SJCRH30 (cell line): ENCODE measurements at regions not wholly inside any gene's neighbourhood (a gene's known extent, or its start where the extent isn't known, plus 50 kb on each side); places are given as distances from the start of the nearest gene placed in this dataset.
A peak's percentile ranks its signal among the peaks of the same experiment; 100 is the strongest.
"Not testable (repeated sequence)": the region's sequence is repeated elsewhere in the genome, so short reads cannot be mapped to it uniquely, and the experiment has no call there.

Experiments
- DNase-seq, 2 experiments: peaks; one replicate each; pipeline ENCODE4 v3.0.0-alpha.2; 2015 to 2020
- H3K27ac ChIP-seq: fragments of 250-450 bp; sonication (Bioruptor Pico); 2 replicates; pipeline ENCODE4 v1.5.1; 2020; ENCODE audit warnings: mild to moderate bottlenecking, moderate library complexity
- H3K27me3 ChIP-seq: fragments of 250-450 bp; sonication (Bioruptor Pico); 2 replicates; pipeline ENCODE4 v1.5.1; 2020; ENCODE audit warnings: mild to moderate bottlenecking, moderate library complexity
- H3K36me3 ChIP-seq: fragments of 250-450 bp; sonication (Bioruptor Pico); 2 replicates; pipeline ENCODE4 v1.5.1; 2020; ENCODE audit warnings: mild to moderate bottlenecking, moderate library complexity
- H3K4me1 ChIP-seq: fragments of 250-450 bp; sonication (Bioruptor Pico); 2 replicates; pipeline ENCODE4 v1.5.1; 2020; ENCODE audit warnings: mild to moderate bottlenecking, moderate library complexity
- H3K4me3 ChIP-seq: fragments of 250-450 bp; sonication (Bioruptor Pico); 2 replicates; pipeline ENCODE4 v1.5.1; 2020; ENCODE audit warnings: mild to moderate bottlenecking, moderate library complexity
- H3K9me3 ChIP-seq: fragments of 250-450 bp; sonication (Bioruptor Pico); replicated peaks from 2 replicates; pipeline ENCODE4 v1.5.1; 2020; ENCODE audit warnings: mild to moderate bottlenecking, moderate library complexity

GRCh38 chr9:13941714-13942113 is 372.2 kb downstream of the NFIB start:
- H3K4me1 ChIP-seq = no peaks in the 10 kb centered on the region
- H3K36me3 ChIP-seq = no peaks in the 10 kb centered on the region
- H3K9me3 ChIP-seq = no peaks in the 10 kb centered on the region
- H3K4me3 ChIP-seq = no peak overlapping the region
- no peak overlapping the region for H3K27ac ChIP-seq
- DNase-seq = no peak
- no peaks in the 10 kb centered on the region for H3K27me3 ChIP-seq

GRCh38 chr9:13939701-13940490 is 374.0 kb downstream of the NFIB start:
- no peaks in the 10 kb centered on the region for H3K36me3 ChIP-seq
- H3K4me3 ChIP-seq = no peak overlapping the region
- no peak for DNase-seq
- H3K27ac ChIP-seq = no peak overlapping the region
- H3K4me1 ChIP-seq = no peaks in the 10 kb centered on the region
- no peaks in the 10 kb centered on the region for H3K27me3 ChIP-seq
- no peaks in the 10 kb centered on the region for H3K9me3 ChIP-seq

- DNase-seq = no peak
- Histone ChIP-seq H3K4me3 (no peak overlapping the region), H3K36me3 (no peaks in the 10 kb centered on the region), H3K9me3 (no peaks in the 10 kb centered on the region), H3K27ac (no peak overlapping the region), H3K27me3 (no peaks in the 10 kb centered on the region), H3K4me1 (no peaks in the 10 kb centered on the region)
Observed at GRCh38 chr9:13939134-13939533, 374.8 kb downstream of the NFIB start.

- no peaks in the 10 kb centered on the region for H3K36me3 ChIP-seq
Observed at GRCh38 chr9:13934416-13934815, 379.5 kb downstream of the NFIB start.

GRCh38 chr9:13933268-13933656 is 380.7 kb downstream of the NFIB start:
- no peaks in the 10 kb centered on the region for H3K9me3 ChIP-seq
- no peak for DNase-seq
- H3K27ac ChIP-seq = no peak overlapping the region
- H3K4me1 ChIP-seq = no peaks in the 10 kb centered on the region
- H3K36me3 ChIP-seq = no peaks in the 10 kb centered on the region
- H3K4me3 ChIP-seq = no peak overlapping the region
- no peaks in the 10 kb centered on the region for H3K27me3 ChIP-seq

More at GRCh38 chr9:13934416-13934815, 379.5 kb downstream of the NFIB start:
- H3K4me1 ChIP-seq = no peaks in the 10 kb centered on the region
- H3K27me3 ChIP-seq = no peaks in the 10 kb centered on the region
- no peak for DNase-seq
- no peak overlapping the region for H3K4me3 ChIP-seq
- no peak overlapping the region for H3K27ac ChIP-seq
- H3K9me3 ChIP-seq = no peaks in the 10 kb centered on the region

GRCh38 chr9:13932528-13933267 is 381.2 kb downstream of the NFIB start:
- Histone ChIP-seq H3K27me3 (no peaks in the 10 kb centered on the region), H3K4me3 (no peak overlapping the region), H3K36me3 (no peaks in the 10 kb centered on the region), H3K4me1 (no peaks in the 10 kb centered on the region), H3K9me3 (no peaks in the 10 kb centered on the region), H3K27ac (no peak overlapping the region)
- no peak for DNase-seq

- no peaks in the 10 kb centered on the region for H3K4me1 ChIP-seq
- no peak overlapping the region for H3K27ac ChIP-seq
- H3K9me3 ChIP-seq = no peaks in the 10 kb centered on the region
- no peak overlapping the region for H3K4me3 ChIP-seq
- DNase-seq = no peak
- H3K36me3 ChIP-seq = no peaks in the 10 kb centered on the region
- no peaks in the 10 kb centered on the region for H3K27me3 ChIP-seq
Observed at GRCh38 chr9:13929013-13929412, 384.9 kb downstream of the NFIB start.

- Histone ChIP-seq H3K9me3 (no peaks in the 10 kb centered on the region; the same call in 1 of the 2 replicates), H3K4me1 (no peaks in the 10 kb centered on the region), H3K27ac (no peak overlapping the region), H3K36me3 (no peaks in the 10 kb centered on the region), H3K27me3 (no peaks in the 10 kb centered on the region), H3K4me3 (no peak overlapping the region)
- no peak for DNase-seq
Observed at GRCh38 chr9:13923381-13923780, 390.6 kb downstream of the NFIB start.

- no peak for DNase-seq
- no peaks in the 10 kb centered on the region for H3K4me1 ChIP-seq
Observed at GRCh38 chr9:13920557-13920956, 393.4 kb downstream of the NFIB start.

GRCh38 chr9:13919401-13919800 is 394.5 kb downstream of the NFIB start:
- DNase-seq = no peak

More at GRCh38 chr9:13920557-13920956, 393.4 kb downstream of the NFIB start:
- no peaks in the 10 kb centered on the region for H3K36me3 ChIP-seq
- H3K27me3 ChIP-seq = no peaks in the 10 kb centered on the region
- H3K27ac ChIP-seq = no peak overlapping the region
- H3K9me3 ChIP-seq = no peaks in the 10 kb centered on the region; the same call in 1 of the 2 replicates
- H3K4me3 ChIP-seq = no peak overlapping the region

GRCh38 chr9:13917534-13917933 is 396.4 kb downstream of the NFIB start:
- peaks cover 7% of the 10 kb centered on the region for H3K4me1 ChIP-seq
- no peak overlapping the region for H3K27ac ChIP-seq
- no peak for DNase-seq
- no peak overlapping the region for H3K4me3 ChIP-seq
- no peaks in the 10 kb centered on the region for H3K9me3 ChIP-seq
- H3K36me3 ChIP-seq = no peaks in the 10 kb centered on the region
- no peaks in the 10 kb centered on the region for H3K27me3 ChIP-seq

More at GRCh38 chr9:13919401-13919800, 394.5 kb downstream of the NFIB start:
- Histone ChIP-seq H3K4me1 (peaks cover 7% of the 10 kb centered on the region), H3K27ac (no peak overlapping the region), H3K4me3 (no peak overlapping the region), H3K27me3 (no peaks in the 10 kb centered on the region), H3K9me3 (no peaks in the 10 kb centered on the region; the same call in 1 of the 2 replicates), H3K36me3 (no peaks in the 10 kb centered on the region)

GRCh38 chr9:13915591-13916301 is 398.2 kb downstream of the NFIB start:
- Histone ChIP-seq H3K4me3 (no peak overlapping the region), H3K36me3 (no peaks in the 10 kb centered on the region), H3K9me3 (no peaks in the 10 kb centered on the region), H3K27ac (no peak overlapping the region), H3K4me1 (peaks cover 7% of the 10 kb centered on the region), H3K27me3 (no peaks in the 10 kb centered on the region)
- peak in 1 of 2 experiments; percentile 10 for DNase-seq

- Histone ChIP-seq H3K4me3 (no peak overlapping the region), H3K4me1 (peaks cover 7% of the 10 kb centered on the region), H3K9me3 (no peaks in the 10 kb centered on the region), H3K36me3 (no peaks in the 10 kb centered on the region), H3K27ac (no peak overlapping the region), H3K27me3 (no peaks in the 10 kb centered on the region)
- peak in 1 of 2 experiments; percentile 21 for DNase-seq
Observed at GRCh38 chr9:13915131-13915530, 398.8 kb downstream of the NFIB start.

- no peak overlapping the region for H3K27ac ChIP-seq
- H3K4me3 ChIP-seq = no peak overlapping the region
- peaks cover 13% of the 10 kb centered on the region for H3K9me3 ChIP-seq
- no peaks in the 10 kb centered on the region for H3K36me3 ChIP-seq
- H3K27me3 ChIP-seq = no peaks in the 10 kb centered on the region
- DNase-seq = no peak
- peaks cover 7% of the 10 kb centered on the region for H3K4me1 ChIP-seq
Observed at GRCh38 chr9:13911473-13911872, 402.5 kb downstream of the NFIB start.

GRCh38 chr9:13907842-13908241 is 406.1 kb downstream of the NFIB start:
- not testable (repeated sequence) for H3K27me3 ChIP-seq, DNase-seq, H3K4me1 ChIP-seq, H3K4me3 ChIP-seq, H3K36me3 ChIP-seq, H3K27ac ChIP-seq
- H3K9me3 ChIP-seq = peaks cover 17% of the 10 kb centered on the region
